Activated CD4-positive, CD25-positive, alpha-beta regulatory T cell treated with anti-CD3 and anti-CD28 coated beads, Interleukin-2, amount 50 U/mL, for 72 hours (primary cell): ENCODE measurements at regions not wholly inside any gene's neighbourhood (a gene's known extent, or its start where the extent isn't known, plus 50 kb on each side); places are given as distances from the start of the nearest gene placed in this dataset.
"Not testable (repeated sequence)": the region's sequence is repeated elsewhere in the genome, so short reads cannot be mapped to it uniquely, and the experiment has no call there.

Experiments
- DNase-seq: peaks from one replicate; pipeline ENCODE4 v3.0.0; 2021

- DNase-seq = no peak
Measured at GRCh38 chr10:44167752-44168151, 217.1 kb downstream of the CXCL12 start.

DNA sequence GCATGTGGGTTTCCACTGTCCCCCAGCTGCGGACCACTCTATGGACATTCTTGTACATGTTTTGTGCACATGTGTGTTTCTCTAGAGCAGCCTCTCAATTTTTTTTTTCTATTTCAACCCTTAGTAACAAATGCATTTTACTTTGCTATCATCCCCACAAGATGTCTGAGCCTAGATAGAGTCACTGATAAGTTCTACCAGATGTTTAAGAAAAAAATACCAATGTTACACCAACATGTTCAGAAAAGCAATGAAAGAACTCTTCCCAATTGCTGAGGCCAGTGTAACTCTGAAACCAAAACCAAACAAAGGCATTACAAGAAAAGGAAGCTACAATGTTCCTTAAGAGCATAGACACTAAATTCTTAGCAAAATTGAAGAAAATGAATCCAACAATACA is 218.5 kb downstream of the CXCL12 start:
- DNase-seq = no peak

- DNase-seq = no peak
Measured at GRCh38 chr10:44164251-44164956, 220.5 kb downstream of the CXCL12 start.

- DNase-seq = no peak
Measured at GRCh38 chr10:44161184-44161583, 223.7 kb downstream of the CXCL12 start.

GRCh38 chr10:44157574-44157973 is 227.3 kb downstream of the CXCL12 start:
- no peak for DNase-seq

- DNase-seq = no peak
Measured at GRCh38 chr10:44154956-44155355, 229.9 kb downstream of the CXCL12 start.

DNA sequence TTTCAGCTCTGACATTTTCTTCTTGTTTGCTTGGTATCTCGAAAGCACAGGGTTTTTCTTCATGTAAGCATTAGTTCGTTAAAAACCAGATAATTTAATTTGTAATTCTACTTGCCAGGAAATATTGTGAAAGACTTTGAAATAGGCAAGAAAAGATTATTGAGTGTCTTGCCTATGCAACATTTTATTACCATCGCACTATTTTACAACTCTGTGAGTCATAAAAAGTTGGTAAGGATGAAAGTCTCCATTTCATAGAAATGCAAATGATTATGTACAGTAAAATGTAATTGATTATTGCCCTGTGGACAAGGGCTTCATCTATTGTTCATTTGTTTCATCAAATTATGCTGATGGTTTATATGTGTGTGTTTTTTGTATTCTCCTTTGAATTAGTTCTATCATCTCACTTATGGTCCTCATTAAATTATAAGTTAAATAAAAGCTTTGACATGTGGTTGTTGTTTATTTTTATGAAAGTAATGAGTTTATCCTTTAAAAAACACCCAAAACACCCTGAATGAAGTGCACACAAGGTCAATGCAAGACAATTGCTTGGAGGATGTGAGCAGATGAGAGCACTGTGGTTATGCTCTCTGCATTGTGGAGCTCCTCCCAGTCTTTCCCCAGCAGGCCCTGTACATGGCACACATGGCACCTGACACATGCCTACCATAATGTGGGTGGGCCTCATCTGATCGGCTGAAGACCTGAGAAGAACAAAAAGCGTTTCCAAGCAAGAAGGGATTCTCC is 230.8 kb downstream of the CXCL12 start:
- no peak for DNase-seq

DNA sequence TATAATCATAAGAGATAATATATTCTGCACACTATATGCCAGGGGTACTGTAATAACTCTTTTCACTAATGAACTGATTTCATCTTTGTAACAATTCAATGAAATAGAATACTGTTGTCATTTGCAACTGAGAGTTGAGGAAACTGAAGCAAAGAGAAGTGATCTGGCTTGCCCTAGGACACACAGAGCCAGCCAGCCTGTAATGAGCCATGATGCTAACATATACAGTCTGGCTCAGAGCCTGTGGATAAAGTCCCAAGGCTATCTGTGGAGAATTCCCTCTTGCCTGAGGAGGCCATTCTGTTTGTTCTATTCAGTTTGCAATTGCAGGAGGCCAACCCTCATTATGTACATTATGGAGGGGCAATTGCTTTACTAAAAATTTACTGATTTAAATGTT is 241.3 kb downstream of the CXCL12 start:
- no peak for DNase-seq

- no peak for DNase-seq
Measured at GRCh38 chr10:44132361-44133289, 252.3 kb downstream of the CXCL12 start.

DNA sequence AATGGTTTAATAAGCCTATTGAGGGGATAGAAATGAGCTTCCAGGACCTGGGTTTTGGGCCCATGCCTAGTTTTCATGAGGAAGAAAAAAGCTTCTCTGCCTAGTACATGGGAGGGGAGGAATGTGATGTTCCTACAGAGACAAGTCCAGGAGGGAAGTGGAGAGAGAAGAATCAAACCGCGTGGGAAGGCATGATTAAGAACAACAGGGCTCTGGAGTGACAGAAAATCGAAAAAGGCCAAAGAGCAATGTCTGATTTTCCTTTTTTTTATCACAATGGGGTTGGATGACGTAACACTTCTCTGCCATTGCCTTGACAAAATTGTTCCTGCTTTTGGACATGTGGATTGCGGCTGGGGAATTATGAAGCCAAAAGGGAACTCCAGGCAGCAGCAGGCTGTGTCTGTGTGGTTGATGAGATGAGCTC is 258.6 kb downstream of the CXCL12 start:
- DNase-seq = no peak

DNA sequence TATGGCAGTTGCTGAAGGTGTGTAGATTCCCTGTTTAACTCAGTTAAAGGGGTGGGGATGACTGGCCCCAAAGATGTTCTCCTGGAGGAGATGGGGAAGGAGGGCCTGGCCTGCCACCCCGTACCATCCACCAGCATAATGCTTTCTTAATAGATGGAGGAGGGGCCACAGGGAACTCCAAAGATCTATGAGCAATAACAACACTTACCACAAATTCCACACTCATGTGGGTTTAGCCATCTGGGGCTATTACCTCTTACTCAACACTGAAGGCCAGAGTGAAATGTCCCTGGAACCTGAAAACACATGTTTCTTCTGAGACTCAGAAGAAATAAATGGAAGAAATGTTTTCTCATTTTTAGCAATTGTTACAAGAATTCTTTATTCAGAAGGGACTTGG is 259.0 kb downstream of the CXCL12 start:
- no peak for DNase-seq

GRCh38 chr10:44118500-44118899 is 266.4 kb downstream of the CXCL12 start:
- DNase-seq = no peak

- DNase-seq = no peak
Measured at GRCh38 chr10:44116474-44116873, 268.4 kb downstream of the CXCL12 start.

- DNase-seq = no peak
Measured at GRCh38 chr10:44115516-44115915, 269.4 kb downstream of the CXCL12 start.

DNA sequence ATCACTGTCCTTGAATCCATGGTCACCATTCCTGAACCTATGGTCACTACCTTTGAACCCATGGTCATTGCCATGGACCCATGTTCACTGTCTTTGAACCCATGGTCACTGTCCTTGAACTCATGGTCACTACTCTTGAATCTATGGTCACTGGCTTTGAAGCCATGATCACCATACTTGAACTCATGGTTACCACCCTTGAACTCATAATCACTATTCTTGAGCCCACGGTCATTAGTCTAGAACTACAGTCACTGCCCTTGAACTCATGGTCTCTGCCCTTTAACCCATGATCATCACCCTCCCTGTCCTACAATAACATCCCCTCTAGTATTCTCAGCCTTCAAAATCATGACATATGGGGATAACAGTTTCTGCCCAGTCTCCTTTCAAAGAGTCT is 270.5 kb downstream of the CXCL12 start:
- no peak for DNase-seq

DNA sequence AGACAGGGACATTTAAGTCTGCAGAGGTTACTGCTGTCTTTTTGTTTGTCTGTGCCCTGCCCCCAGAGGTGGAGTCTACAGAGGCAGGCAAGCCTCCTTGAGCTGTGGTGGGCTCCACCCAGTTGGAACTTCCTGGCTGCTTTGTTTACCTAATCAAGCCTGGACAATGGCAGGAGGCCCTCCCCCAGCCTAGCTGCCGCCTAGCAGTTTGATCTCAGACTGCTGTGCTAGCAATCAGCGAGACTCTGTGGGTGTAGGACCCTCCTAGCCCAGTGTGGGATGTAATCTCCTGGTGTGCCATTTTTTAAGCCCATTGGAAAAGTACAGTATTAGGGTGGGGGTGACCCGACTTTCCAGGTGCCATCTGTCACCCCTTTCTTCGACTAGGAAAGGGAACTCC is 272.6 kb downstream of the CXCL12 start:
- DNase-seq = not testable (repeated sequence)

DNA sequence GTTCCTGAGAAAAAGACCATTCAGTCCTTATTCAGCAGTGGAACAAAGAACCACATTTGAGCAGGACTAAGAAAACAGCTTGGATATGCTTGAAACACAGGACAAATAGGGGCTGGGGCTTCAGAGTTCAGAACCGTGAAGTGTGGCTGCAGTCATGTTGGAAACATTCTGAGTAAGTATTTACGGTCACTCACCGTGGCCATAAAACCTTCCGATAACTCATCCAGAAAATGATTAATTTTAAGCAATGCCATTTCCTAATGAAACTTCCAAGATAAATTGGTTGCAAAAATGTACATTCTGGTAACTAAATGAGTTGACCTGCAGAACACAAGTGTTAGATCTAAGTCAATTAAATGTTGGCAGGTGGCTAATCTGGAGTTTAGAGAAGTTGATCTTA is 279.2 kb downstream of the CXCL12 start:
- DNase-seq = no peak

DNA sequence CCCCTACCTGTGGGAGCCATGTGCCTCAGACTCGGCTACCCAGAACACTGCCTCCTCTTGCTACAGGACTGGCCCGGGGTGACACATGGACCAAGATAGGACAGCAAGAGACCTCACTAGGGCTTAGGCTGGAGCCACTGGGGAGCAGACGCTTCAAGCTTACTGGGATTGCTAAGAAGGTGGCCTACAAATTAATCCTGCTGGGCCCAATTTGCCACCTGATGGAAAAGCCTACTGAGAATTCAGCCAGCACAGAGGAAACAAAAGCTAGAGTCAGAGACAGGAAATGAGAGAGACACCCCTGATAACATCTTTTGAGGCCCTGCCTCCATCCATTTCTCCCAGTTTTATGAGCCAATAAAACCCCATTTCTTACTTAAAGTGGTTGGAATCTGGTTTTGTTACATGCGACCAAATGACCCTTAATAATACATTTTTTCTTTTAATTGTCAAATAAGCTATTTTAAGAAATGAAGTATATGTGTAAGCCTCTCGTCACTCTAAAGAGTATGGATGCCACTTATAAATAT is 282.1 kb downstream of the CXCL12 start:
- no peak for DNase-seq

GRCh38 chr10:44101082-44101481 is 283.8 kb downstream of the CXCL12 start:
- no peak for DNase-seq

GRCh38 chr10:44099511-44099910 is 285.4 kb downstream of the CXCL12 start:
- no peak for DNase-seq

- DNase-seq = not testable (repeated sequence)
Measured at GRCh38 chr10:44096217-44096616, 288.7 kb downstream of the CXCL12 start.

- DNase-seq = no peak
Measured at GRCh38 chr10:44089671-44090070, 295.2 kb downstream of the CXCL12 start.

GRCh38 chr10:44087403-44087802 is 297.5 kb downstream of the CXCL12 start:
- DNase-seq = no peak
